Spinal cord (tissue), 9 donors: ENCODE measurements at regions not wholly inside any gene's neighbourhood (a gene's known extent, or its start where the extent isn't known, plus 50 kb on each side); places are given as distances from the start of the nearest gene placed in this dataset.
A peak's percentile ranks its signal among the peaks of the same experiment; 100 is the strongest.

ENCODE experiments used
- DNase-seq, 6 donors: peaks; one replicate each; pipeline versions ENCODE4 v3.0.0 to v3.0.0-alpha.2; 2013 to 2015; ENCODE audit warnings: low spot score in 6 of 6, low read depth in 4 of 6
- H3K27ac ChIP-seq: one replicate; pipeline ENCODE4 v1.5.1; 2013; ENCODE audit warnings: low read depth, low read length, control low read depth
- H3K27me3 ChIP-seq: one replicate; pipeline ENCODE4 v1.6.1; 2013; ENCODE audit warnings: low read length; ENCODE audit not compliant: control insufficient read depth, insufficient read depth
- H3K36me3 ChIP-seq: one replicate; pipeline ENCODE4 v1.6.1; 2013; ENCODE audit warnings: low read length; ENCODE audit not compliant: control insufficient read depth, insufficient read depth
- H3K4me1 ChIP-seq: one replicate; pipeline ENCODE4 v1.6.1; 2013; ENCODE audit warnings: low read length; ENCODE audit not compliant: control insufficient read depth, insufficient read depth
- H3K4me3 ChIP-seq: one replicate; pipeline ENCODE4 v1.5.1; 2013; ENCODE audit warnings: low read depth, low read length, control low read depth
- H3K9me3 ChIP-seq: one replicate; pipeline ENCODE4 v1.6.1; 2013; ENCODE audit warnings: low read length; ENCODE audit not compliant: control insufficient read depth, insufficient read depth
- WGBS: methylation state at CpG from one replicate; pipeline ENCODE4 v1.1.5; 2013; ENCODE audit warnings: missing lambda C conversion rate; ENCODE audit not compliant: insufficient coverage; 5-methylcytosine and 5-hydroxymethylcytosine counted together
- donor health status: healthy.

DNA sequence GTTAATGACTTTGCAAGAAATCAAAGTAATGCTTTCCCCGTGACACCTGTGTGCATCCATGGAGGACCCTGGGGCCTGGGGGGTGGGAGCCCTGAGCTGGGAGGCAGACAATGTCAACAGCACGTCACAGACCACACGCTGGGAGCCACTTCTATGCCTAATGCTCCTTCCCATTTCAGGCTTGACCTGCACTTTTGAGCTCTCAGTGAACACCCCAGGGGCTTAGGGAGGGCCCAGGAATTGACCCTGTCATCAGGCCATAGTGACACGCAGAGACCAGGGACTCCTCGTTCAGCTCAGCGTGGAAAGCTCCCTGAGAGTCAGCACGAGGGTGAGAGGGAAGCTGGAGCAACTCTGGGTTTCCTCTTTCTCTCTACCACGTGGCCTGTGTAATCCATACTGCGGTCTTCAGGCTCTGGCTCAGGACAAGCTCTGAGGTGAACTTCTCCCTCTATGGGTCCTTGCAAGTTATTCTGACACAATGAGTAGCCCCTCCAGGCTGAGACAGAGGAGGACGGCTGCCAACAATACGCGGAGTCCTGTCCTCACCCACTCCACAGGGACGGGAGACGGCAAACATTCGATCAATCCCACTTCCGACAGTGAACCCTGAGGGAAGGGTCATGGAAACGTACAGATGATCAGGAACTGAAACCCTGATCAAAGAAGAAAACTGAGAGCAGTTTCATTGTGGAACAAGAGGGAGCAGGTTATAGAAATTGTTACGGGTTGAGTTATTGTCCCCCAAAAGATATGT lies 130.8 kb upstream of the IRX4 start:
- WGBS: 79% methylated on average over 11 of the region's 18 CpGs
- Histone ChIP-seq H3K27ac (no peak overlapping the region), H3K36me3 (no peaks in the 10 kb centered on the region), H3K4me1 (peaks cover 8% of the 10 kb centered on the region), H3K9me3 (no peaks in the 10 kb centered on the region), H3K4me3 (no peak overlapping the region), H3K27me3 (no peaks in the 10 kb centered on the region)
- DNase-seq: no peak

DNA sequence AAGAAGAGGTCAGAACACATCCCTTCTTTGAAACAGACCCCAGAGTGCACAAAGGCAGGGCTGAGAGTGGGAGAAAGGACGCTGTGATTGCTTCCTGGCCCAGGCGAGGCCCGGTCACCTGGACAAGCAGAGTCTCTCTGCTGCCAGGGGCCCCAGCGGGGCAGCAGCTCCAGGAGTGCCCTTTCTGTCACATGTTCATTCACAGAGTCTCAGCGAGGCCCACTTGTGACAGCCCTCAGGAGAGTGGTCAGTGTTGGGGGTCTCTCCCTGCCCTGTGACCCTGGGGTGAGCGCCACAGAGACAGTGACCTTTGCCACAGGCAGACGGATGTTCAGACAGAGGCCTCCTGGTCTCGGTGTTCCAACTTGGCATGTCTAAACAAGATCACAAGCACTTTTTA lies 130.2 kb upstream of the IRX4 start:
- no peaks in the 10 kb centered on the region for H3K36me3 ChIP-seq
- H3K27me3 ChIP-seq: no peaks in the 10 kb centered on the region
- H3K4me3 ChIP-seq: no peak overlapping the region
- no peak for DNase-seq
- 88% methylated on average over 6 of the region's 8 CpGs for WGBS
- H3K27ac ChIP-seq: no peak overlapping the region
- H3K9me3 ChIP-seq: no peaks in the 10 kb centered on the region
- H3K4me1 ChIP-seq: peaks cover 12% of the 10 kb centered on the region

GRCh38 chr5:2011481-2012411 lies 129.0 kb upstream of the IRX4 start:
- no peaks in the 10 kb centered on the region for H3K9me3 ChIP-seq
- DNase-seq: no peak
- WGBS: 85% methylated on average over 16 of the region's 18 CpGs
- H3K36me3 ChIP-seq: no peaks in the 10 kb centered on the region
- H3K4me3 ChIP-seq: no peak overlapping the region
- H3K27ac ChIP-seq: no peak overlapping the region
- H3K4me1 ChIP-seq: peaks cover 16% of the 10 kb centered on the region
- peaks cover under 1% of the 10 kb centered on the region for H3K27me3 ChIP-seq

DNA sequence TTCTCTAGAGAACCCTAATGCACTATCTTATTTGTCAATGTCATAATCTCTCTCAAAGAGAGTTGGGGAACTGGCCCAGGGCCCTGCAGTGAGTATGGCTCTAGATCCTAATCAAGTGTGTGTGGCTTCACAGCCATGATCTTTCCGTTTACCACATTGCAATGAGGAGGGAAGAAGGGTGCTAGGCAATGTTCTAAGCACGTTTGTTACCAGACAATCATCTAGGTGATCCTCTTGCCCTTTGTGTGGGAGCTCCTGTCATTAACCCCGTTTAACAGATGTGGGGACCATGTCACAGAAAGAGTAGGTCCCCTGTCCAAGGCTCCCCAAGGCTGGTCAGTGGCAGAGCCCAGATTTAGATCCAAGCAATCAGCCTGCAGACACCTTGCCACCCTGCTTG lies 128.2 kb upstream of the IRX4 start:
- Histone ChIP-seq H3K27me3 (peaks cover 2% of the 10 kb centered on the region), H3K27ac (no peak overlapping the region), H3K9me3 (no peaks in the 10 kb centered on the region), H3K4me1 (peaks cover 16% of the 10 kb centered on the region), H3K4me3 (no peak overlapping the region), H3K36me3 (no peaks in the 10 kb centered on the region)
- no peak for DNase-seq
- 96% methylated on average over 3 of the region's 3 CpGs for whole genome bisulfite sequencing

GRCh38 chr5:2009986-2010914 lies 127.5 kb upstream of the IRX4 start:
- no peak for DNase-seq
- H3K4me3 ChIP-seq: no peak overlapping the region
- WGBS: 94% methylated on average over 19 of the region's 22 CpGs
- no peaks in the 10 kb centered on the region for H3K9me3 ChIP-seq
- H3K27ac ChIP-seq: no peak overlapping the region
- peaks cover 16% of the 10 kb centered on the region for H3K4me1 ChIP-seq
- H3K36me3 ChIP-seq: no peaks in the 10 kb centered on the region
- peaks cover 2% of the 10 kb centered on the region for H3K27me3 ChIP-seq

- Histone ChIP-seq H3K9me3 (no peaks in the 10 kb centered on the region), H3K4me1 (peaks cover 13% of the 10 kb centered on the region), H3K27me3 (peaks cover 9% of the 10 kb centered on the region), H3K27ac (no peak overlapping the region), H3K36me3 (no peaks in the 10 kb centered on the region), H3K4me3 (no peak overlapping the region)
- no peak for DNase-seq
- WGBS: 85% methylated on average over 12 of the region's 15 CpGs
These were observed 126.3 kb upstream of the IRX4 start for GRCh38 chr5:2008851-2009629.

DNA sequence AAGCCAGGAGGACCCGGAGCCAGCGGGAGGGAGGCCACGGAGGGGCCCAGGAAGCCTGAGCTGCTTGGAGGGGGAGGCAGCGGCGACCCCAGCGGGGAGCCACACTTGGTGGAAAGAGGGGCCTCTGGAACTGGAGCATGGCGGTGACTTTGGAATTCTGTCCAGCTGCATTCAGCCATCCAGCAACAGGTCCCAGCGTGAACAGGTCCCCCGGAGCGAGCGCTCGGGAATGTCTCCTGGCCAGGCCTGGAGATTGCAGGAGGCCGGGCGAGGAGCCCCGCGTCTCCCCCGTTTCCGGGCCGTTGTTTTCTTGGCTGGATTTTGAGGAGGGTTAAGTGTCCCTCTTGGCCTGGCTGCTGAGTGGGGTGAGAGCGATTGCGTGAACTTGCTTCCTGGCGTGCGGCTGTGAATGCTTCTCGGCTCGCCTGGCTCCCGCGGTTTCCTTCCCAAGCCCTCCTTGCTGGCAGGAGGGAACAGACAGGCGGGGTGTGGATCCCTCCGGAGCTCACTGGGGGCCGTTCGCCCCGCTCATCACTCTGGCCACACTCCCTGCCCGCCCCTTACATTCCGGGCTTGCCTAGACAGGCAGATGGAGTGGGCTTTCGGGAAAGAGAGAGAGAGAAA lies 125.3 kb upstream of the IRX4 start:
- no peak overlapping the region for H3K27ac ChIP-seq
- 42% methylated on average over 28 of the region's 35 CpGs for WGBS
- no peaks in the 10 kb centered on the region for H3K9me3 ChIP-seq
- no peak overlapping the region for H3K4me3 ChIP-seq
- peak in 1 of 6 donors; percentile 16 for DNase-seq
- peaks cover 9% of the 10 kb centered on the region for H3K27me3 ChIP-seq
- H3K4me1 ChIP-seq: peaks cover 13% of the 10 kb centered on the region
- H3K36me3 ChIP-seq: no peaks in the 10 kb centered on the region

DNA sequence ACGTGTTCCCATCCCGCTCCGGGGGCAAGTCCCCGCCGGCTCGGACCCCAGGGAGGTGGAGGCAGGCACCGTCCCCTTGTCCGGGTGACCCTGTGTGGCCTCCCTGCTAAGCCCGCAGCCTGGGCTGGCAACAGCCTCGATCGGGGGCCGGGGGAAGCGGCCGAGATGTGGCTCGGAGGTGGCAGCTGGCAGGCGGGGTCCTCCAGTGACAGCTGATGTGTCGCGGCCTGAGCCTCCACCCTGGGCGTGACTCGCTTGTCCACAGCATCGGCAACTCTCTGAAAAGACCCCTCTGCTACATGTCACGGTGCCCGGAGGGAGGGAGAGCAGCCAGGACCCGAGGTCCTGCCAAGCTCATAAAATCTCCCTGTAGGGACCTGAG lies 124.8 kb upstream of the IRX4 start:
- Histone ChIP-seq H3K4me3 (no peak overlapping the region), H3K27ac (no peak overlapping the region), H3K36me3 (no peaks in the 10 kb centered on the region), H3K9me3 (no peaks in the 10 kb centered on the region), H3K4me1 (peaks cover 13% of the 10 kb centered on the region), H3K27me3 (peaks cover 9% of the 10 kb centered on the region)
- WGBS: 85% methylated on average over 24 of the region's 24 CpGs
- no peak for DNase-seq
